HUDEP-2 (cell line): ENCODE measurements at regions not wholly inside any gene's neighbourhood (a gene's known extent, or its start where the extent isn't known, plus 50 kb on each side); places are given as distances from the start of the nearest gene placed in this dataset.

Source experiments
- DNase-seq, 76 experiments: peaks; one replicate each; lab custom pipeline; 2025; ENCODE audit not compliant: unreplicated experiment in 76 of 76; lab: John Stamatoyannopoulos, UW

- DNase-seq: no peak
Measured at GRCh38 chr4:138542191-138542776, 300.1 kb upstream of the SLC7A11 start.

- DNase-seq: no peak
Measured at GRCh38 chr4:138540056-138540800, 298.1 kb upstream of the SLC7A11 start.

GRCh38 chr4:138538743-138539142 lies 296.6 kb upstream of the SLC7A11 start:
- DNase-seq: no peak

- no peak for DNase-seq
Measured at GRCh38 chr4:138537731-138538490, 295.8 kb upstream of the SLC7A11 start.

GRCh38 chr4:138535316-138535715 lies 293.2 kb upstream of the SLC7A11 start:
- DNase-seq: no peak

- DNase-seq: peak in 15 of 76 experiments; percentile 1 to 46 (median 18)
Measured at GRCh38 chr4:138522366-138522765, 280.2 kb upstream of the SLC7A11 start.

- DNase-seq: no peak
Measured at GRCh38 chr4:138521809-138522208, 279.7 kb upstream of the SLC7A11 start.

- DNase-seq: no peak
Measured at GRCh38 chr4:138519436-138519835, 277.3 kb upstream of the SLC7A11 start.

GRCh38 chr4:138513535-138513934 lies 271.4 kb upstream of the SLC7A11 start:
- DNase-seq: no peak

GRCh38 chr4:138512756-138513155 lies 270.6 kb upstream of the SLC7A11 start:
- no peak for DNase-seq

- DNase-seq: peak in 39 of 76 experiments; percentile 1 to 79 (median 39)
Measured at GRCh38 chr4:138510053-138510452, 267.9 kb upstream of the SLC7A11 start.

- DNase-seq: no peak
Measured at GRCh38 chr4:138509346-138509745, 267.2 kb upstream of the SLC7A11 start.

GRCh38 chr4:138507522-138507921 lies 265.4 kb upstream of the SLC7A11 start:
- no peak for DNase-seq

- DNase-seq: no peak
Measured at GRCh38 chr4:138501614-138502013, 259.5 kb upstream of the SLC7A11 start.

GRCh38 chr4:138500869-138501268 lies 258.7 kb upstream of the SLC7A11 start:
- no peak for DNase-seq

GRCh38 chr4:138499627-138500026 lies 257.5 kb upstream of the SLC7A11 start:
- no peak for DNase-seq

- DNase-seq: peak in 23 of 76 experiments; percentile 1 to 47 (median 12)
Measured at GRCh38 chr4:138494931-138495330, 252.8 kb upstream of the SLC7A11 start.

GRCh38 chr4:138494116-138494515 lies 252.0 kb upstream of the SLC7A11 start:
- DNase-seq: no peak

GRCh38 chr4:138492176-138492575 lies 250.0 kb upstream of the SLC7A11 start:
- no peak for DNase-seq

GRCh38 chr4:138488533-138488932 lies 246.4 kb upstream of the SLC7A11 start:
- no peak for DNase-seq

- no peak for DNase-seq
Measured at GRCh38 chr4:138487670-138488069, 245.5 kb upstream of the SLC7A11 start.

- no peak for DNase-seq
Measured at GRCh38 chr4:138487230-138487629, 245.1 kb upstream of the SLC7A11 start.
